Bone marrow (tissue), 2 donors: ENCODE measurements at regions not wholly inside any gene's neighbourhood (a gene's known extent, or its start where the extent isn't known, plus 50 kb on each side); places are given as distances from the start of the nearest gene placed in this dataset.

ENCODE experiments used
- DNase-seq, 2 donors: peaks; one replicate each; lab custom pipeline; 2025; lab: John Stamatoyannopoulos, UW

- no peak for DNase-seq
Measured at GRCh38 chr16:55154956-55155355, 169.0 kb upstream of the IRX6 start.

- no peak for DNase-seq
Measured at GRCh38 chr16:55155815-55156214, 168.2 kb upstream of the IRX6 start.

GRCh38 chr16:55169780-55170179 is 154.2 kb upstream of the IRX6 start:
- no peak for DNase-seq

- no peak for DNase-seq
Measured at GRCh38 chr16:55171241-55171640, 152.8 kb upstream of the IRX6 start.

- DNase-seq: no peak
Measured at GRCh38 chr16:55175389-55175788, 148.6 kb upstream of the IRX6 start.

- DNase-seq: no peak
Measured at GRCh38 chr16:55176901-55177300, 147.1 kb upstream of the IRX6 start.

GRCh38 chr16:55179411-55179810 is 144.6 kb upstream of the IRX6 start:
- no peak for DNase-seq

- DNase-seq: no peak
Measured at GRCh38 chr16:55179852-55180585, 144.0 kb upstream of the IRX6 start.

- DNase-seq: no peak
Measured at GRCh38 chr16:55184052-55184451, 140.0 kb upstream of the IRX6 start.

- DNase-seq: no peak
Measured at GRCh38 chr16:55184619-55185018, 139.4 kb upstream of the IRX6 start.

- DNase-seq: no peak
Measured at GRCh38 chr16:55189224-55189623, 134.8 kb upstream of the IRX6 start.

GRCh38 chr16:55189682-55190636 is 134.0 kb upstream of the IRX6 start:
- DNase-seq: no peak

GRCh38 chr16:55192734-55193133 is 131.3 kb upstream of the IRX6 start:
- no peak for DNase-seq

GRCh38 chr16:55203570-55203969 is 120.4 kb upstream of the IRX6 start:
- no peak for DNase-seq

- DNase-seq: no peak
Measured at GRCh38 chr16:55204069-55204468, 119.9 kb upstream of the IRX6 start.

- no peak for DNase-seq
Measured at GRCh38 chr16:55204923-55205322, 119.1 kb upstream of the IRX6 start.

- DNase-seq: no peak
Measured at GRCh38 chr16:55207693-55208428, 116.1 kb upstream of the IRX6 start.

GRCh38 chr16:55209626-55210025 is 114.4 kb upstream of the IRX6 start:
- no peak for DNase-seq

GRCh38 chr16:55212791-55213190 is 111.2 kb upstream of the IRX6 start:
- DNase-seq: no peak

- no peak for DNase-seq
Measured at GRCh38 chr16:55214412-55214811, 109.6 kb upstream of the IRX6 start.

GRCh38 chr16:55214974-55215494 is 109.0 kb upstream of the IRX6 start:
- DNase-seq: no peak

- no peak for DNase-seq
Measured at GRCh38 chr16:55217392-55217791, 106.6 kb upstream of the IRX6 start.
